H1 (cell line): ENCODE measurements at regions not wholly inside any gene's neighbourhood (a gene's known extent, or its start where the extent isn't known, plus 50 kb on each side); places are given as distances from the start of the nearest gene placed in this dataset.

Source experiments
- CHD1 ChIP-seq: IDR thresholded peaks from 2 replicates; pipeline ENCODE4 v1.6.1; 2012; ENCODE audit warnings: low read depth, low read length, improper control_type of control experiment
- CTBP2 ChIP-seq: IDR thresholded peaks from 2 replicates; pipeline ENCODE4 v1.7.0; 2011; ENCODE audit warnings: borderline replicate concordance, mild to moderate bottlenecking, moderate library complexity, mixed read lengths, low read length; ENCODE audit not compliant: insufficient read depth, insufficient read length
- GABPA ChIP-seq: IDR thresholded peaks from 2 replicates; pipeline ENCODE4 v1.6.1; 2011; ENCODE audit warnings: mild to moderate bottlenecking, low read length, moderate library complexity, borderline replicate concordance; ENCODE audit not compliant: insufficient read depth
- MAFK ChIP-seq: IDR thresholded peaks from 2 replicates; pipeline ENCODE4 v1.6.1; 2012; ENCODE audit warnings: low read depth, mild to moderate bottlenecking, improper control_type of control experiment, low read length
- SIX5 ChIP-seq: IDR thresholded peaks from 2 replicates; pipeline ENCODE4 v1.6.1; 2011; ENCODE audit warnings: mild to moderate bottlenecking, low read depth, low read length
- TCF12 ChIP-seq: IDR thresholded peaks from 2 replicates; pipeline ENCODE4 v1.6.1; 2011; ENCODE audit warnings: low read depth, mild to moderate bottlenecking, low read length
- TF ChIP-seq, protein P1 (sequence below): IDR thresholded peaks from 2 replicates; pipeline ENCODE4 v1.6.1; 2012; ENCODE audit warnings: inconsistent platforms

DNA sequence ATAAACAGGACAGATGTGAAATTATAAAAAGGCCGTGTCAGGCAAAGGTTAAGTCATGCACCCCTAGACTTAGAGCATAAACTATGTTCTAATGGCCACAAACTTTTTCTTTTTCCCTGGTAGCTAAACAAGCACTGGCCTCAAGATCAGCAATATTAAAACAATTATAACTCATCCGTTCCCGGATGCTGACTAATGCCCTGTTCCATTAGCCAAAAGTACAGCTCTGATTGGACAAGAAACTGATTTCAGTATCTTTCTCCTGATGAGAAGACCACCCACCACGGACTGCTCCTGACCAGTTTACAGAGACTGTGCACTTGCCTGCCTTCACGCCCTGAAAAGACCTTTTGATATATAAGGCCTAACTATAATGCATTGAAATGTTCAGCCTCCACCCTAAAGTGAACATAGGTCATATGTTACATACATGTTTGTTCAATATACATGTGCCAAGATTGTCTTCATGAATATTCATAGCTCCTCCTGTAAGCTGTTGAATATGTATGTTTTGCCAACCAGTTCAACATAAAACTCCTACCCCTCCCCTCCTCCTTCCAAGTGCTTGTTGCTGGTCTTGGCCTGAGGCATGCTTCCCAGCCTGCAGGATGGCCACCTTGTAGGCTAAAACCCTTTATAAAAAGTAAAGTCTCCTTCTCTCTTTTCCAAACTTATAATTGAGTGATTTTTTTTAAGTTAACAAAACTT is 162.0 kb downstream of the IPO8 start (continued):
- TF ChIP-seq CTBP2 (no peak), MAFK (no peak), CHD1 (no peak), SIX5 (no peak), GABPA (no peak), TCF12 (no peak)
- TF ChIP-seq, protein P1, sequence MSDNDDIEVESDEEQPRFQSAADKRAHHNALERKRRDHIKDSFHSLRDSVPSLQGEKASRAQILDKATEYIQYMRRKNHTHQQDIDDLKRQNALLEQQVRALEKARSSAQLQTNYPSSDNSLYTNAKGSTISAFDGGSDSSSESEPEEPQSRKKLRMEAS = no peak
- TF ChIP-seq, all 59 proteins: peak for 0
